Posterior vena cava (tissue), 2 donors: ENCODE measurements at regions not wholly inside any gene's neighbourhood (a gene's known extent, or its start where the extent isn't known, plus 50 kb on each side); places are given as distances from the start of the nearest gene placed in this dataset.

Experiments
- DNase-seq: peaks from one replicate; pipeline ENCODE4 v3.0.0-alpha.2; 2020; ENCODE audit warnings: low spot score
- intact Hi-C, 2 donors: fragments of 100-400 bp; cut with DNase I; formaldehyde crosslinking; loops; one replicate each; pipeline versions ENCODE4 v1.14.1 to v1.14.2; 2022 to 2023
- donor health status: DM: yes; HTN: yes; CAD: no.
- donor health status: DM: yes; HTN: yes; CAD: no.

- intact Hi-C loops = loop anchor here in 1 of 2 donors (5.0 kb wide), 1 partner anchor 222 kb away; no protein-coding TSS in a partner anchor
- no peak for DNase-seq
Observed at GRCh38 chr5:86929123-86929766, 311.5 kb downstream of the COX7C start.

DNA sequence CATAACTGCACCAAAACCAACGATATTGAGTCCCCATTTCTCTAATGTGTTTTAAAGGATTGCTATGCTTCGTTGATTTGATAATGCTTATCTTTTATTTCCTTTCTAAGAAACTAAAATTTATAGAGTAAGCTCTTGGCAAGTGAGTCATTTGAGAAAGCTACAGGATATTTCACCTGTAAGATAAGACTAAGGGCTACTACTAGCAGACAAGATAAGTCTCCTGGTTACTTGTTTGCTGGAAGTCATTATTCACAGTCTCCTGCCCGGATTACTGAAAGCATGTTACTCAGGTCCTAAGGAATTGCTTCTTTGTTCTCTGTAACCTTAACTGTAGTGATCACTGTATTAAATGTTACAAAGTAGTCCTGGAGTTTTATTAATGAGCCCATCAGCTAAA is 315.9 kb upstream of the RASA1 start:
- intact Hi-C loops = no loop called here
- no peak for DNase-seq

DNA sequence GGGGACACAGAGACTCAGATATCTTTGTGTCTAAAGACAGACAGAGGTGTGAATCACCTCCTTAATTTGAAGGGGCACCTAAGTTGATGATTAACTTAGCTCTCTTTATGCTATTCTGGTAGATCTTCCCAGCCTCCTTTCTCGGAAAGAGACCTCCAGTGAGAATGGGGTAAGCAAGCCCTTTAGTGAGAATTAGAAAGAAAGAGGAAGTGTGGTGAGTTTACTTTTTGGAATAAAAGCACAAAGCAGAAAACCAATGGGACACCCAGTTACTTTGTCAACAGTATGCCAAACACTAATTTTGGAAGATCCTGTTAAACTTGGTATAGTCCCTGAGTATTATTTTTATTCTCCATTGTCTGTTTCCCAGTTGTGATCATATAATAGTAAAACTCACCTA is 302.8 kb upstream of the RASA1 start:
- DNase-seq = no peak
- intact Hi-C loops = no loop called here

- intact Hi-C loops = no loop called here
- no peak for DNase-seq
Observed at GRCh38 chr5:86968301-86968753, 299.4 kb upstream of the RASA1 start.

GRCh38 chr5:86970361-86970760 is 297.3 kb upstream of the RASA1 start:
- intact Hi-C loops = no loop called here
- DNase-seq = no peak

DNA sequence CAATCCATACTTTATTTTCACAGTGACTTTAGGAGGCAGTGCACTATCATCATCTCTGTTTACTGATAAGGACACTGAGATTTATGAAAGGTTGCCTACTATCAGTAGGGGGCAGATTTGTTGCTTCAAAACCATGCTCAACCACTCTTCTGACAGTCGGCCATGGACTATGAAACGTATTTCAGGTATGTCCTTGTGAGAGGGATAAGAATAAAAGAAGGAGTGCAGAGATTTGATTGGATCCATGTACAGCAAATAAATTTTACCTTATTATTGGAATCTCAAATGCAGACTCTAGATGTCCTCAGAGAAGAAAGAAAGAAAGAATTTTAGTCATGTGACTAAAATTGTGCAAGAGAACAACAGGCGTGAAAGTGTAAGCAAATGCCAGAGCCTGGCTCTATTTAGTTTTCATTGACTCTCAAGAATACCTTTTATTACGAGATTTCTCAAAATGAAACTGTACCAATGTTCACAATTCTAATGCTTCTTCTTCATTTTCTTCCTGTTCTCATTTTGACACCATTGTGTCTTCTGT is 296.6 kb upstream of the RASA1 start:
- DNase-seq = no peak
- intact Hi-C loops = no loop called here

GRCh38 chr5:86974955-86975354 is 292.7 kb upstream of the RASA1 start:
- DNase-seq = no peak
- intact Hi-C loops = no loop called here

DNA sequence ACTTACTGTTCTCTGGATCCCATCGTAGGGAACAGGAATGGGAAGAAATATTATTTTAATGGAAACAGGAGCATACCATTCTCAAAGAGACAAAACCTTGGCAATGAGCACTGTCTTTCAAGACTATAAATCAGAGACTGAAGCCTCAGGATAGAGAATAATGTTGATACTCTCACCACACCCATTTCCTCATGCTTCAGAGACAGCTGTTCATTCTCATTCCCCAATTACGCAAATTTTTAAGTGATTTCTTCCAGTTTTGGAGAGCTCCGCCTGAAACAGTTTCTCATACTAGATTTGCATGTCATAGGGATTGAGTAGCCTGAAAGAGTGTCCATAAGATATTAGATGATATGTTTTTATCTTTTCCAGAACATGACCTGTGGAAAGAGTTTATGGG is 290.5 kb upstream of the RASA1 start:
- intact Hi-C loops = no loop called here
- DNase-seq = no peak

DNA sequence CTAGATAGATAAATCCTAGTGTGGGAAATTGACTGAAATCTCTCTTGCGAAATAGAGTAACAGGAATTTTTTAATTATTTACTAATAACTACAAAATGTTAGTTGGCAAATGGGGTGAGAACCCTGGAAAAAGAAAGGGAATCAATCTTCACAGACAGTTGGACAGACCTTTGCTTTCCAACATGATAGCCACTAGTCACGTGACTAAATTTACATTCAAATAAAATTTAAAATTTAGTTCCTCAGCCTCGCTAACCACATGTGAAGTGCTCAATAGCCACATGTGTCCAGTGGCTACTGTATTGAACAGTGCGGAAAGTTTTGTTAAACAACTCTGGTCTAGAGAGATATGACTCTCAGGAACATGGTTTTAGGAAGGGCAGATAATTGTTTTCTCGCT is 289.9 kb upstream of the RASA1 start:
- intact Hi-C loops = no loop called here
- DNase-seq = no peak

- intact Hi-C loops = no loop called here
Observed at GRCh38 chr5:86979811-86980411, 287.8 kb upstream of the RASA1 start.

GRCh38 chr5:86981898-86982297 is 285.8 kb upstream of the RASA1 start:
- intact Hi-C loops = no loop called here
- no peak for DNase-seq

More at GRCh38 chr5:86979811-86980411, 287.8 kb upstream of the RASA1 start:
- no peak for DNase-seq

- DNase-seq = no peak
- intact Hi-C loops = no loop called here
Observed at GRCh38 chr5:86983208-86983607, 284.5 kb upstream of the RASA1 start.

DNA sequence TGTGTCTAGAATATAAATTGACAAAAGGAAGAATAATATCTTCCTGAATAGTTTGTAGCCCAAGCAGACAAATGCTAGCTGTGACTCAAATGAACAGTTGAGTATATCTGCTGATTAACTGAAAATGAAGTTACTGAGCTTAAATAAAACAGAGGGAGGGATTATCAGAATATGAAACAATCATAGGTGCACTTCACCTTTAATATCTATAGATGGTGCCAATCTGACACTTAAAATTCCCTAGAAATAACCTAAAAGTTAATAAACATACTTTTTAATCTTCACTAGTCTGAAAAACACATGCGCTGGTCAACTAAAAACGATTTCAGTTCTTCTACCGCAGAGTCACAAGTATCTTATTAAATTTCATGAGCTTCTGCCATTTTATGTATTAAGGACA is 280.8 kb upstream of the RASA1 start:
- intact Hi-C loops = no loop called here
- DNase-seq = no peak

DNA sequence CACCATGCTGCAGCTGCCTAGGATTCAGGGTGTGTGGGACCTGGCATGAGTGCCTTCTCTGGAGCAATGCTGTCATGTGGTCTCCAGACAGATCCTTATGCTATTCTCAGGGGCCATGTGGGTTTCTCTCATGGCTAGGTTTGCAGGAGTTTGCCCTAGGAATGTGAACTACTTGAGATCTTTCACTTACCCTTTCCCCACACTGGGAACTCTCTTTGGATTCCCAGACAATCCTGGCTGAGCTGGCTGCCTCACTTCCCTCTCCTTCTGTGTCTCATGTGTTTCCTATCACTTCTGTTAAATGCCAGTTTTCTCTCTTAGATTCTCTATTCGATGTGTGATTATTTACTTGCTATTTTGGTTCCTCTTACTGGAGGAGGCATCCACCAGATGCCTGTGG is 270.2 kb upstream of the RASA1 start:
- no peak for DNase-seq
- intact Hi-C loops = no loop called here

DNA sequence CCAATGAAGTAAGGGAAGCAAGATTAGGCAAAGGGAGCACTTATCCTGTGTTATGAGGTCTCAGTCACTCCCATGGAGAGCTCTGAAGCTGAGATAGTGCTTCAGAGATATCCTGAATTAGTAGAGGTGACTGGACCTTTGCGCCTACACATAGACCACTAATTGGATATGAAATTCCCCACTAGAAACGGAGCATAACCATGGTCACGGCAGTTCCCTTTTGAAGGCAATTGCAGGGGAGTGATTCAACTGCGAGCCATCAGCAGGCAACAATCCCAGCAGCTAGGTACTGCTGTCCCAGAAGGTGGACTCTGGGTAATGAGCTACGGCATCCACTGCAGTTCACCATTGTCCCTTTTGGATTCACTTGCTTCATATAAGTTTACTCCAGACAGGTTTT is 267.7 kb upstream of the RASA1 start:
- intact Hi-C loops = no loop called here
- no peak for DNase-seq

DNA sequence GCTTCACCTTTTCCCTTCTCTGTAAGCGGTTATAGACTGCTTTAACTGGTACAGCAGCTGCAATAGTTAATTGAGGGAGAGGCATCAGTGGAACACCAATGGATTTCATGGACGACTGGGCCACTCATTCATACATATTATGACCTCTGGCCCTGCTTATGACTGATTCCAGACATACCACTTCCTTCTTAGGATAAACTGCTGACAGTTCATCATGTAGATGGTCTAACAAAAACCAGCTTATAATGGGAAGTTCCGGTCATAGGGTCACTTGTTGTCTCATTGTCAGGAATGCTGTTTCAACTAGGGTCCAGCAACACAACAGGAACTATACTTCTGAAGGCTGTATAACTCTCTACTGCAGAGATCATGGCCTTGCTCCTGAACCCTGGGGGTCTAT is 265.2 kb upstream of the RASA1 start:
- no peak for DNase-seq
- intact Hi-C loops = no loop called here

DNA sequence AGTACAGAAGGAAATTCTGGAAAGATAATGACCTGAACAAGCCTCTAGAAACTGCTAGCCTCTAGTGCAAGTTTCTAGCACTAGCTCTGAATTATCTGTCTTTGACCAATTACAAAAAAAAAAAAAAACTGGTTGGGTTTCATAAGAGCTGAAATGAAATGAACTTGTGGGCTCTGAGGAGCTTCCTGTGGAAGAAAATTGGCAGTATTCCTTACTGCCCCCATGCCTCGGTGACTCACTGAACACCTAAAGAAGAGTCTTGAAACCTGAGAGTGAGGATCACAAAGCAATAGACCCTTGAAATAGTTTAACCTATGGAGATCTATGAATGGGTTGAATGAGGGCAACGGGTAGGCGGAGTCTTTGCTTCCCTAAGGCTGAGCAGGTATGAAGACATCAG is 263.6 kb upstream of the RASA1 start:
- DNase-seq = no peak
- intact Hi-C loops = no loop called here

DNA sequence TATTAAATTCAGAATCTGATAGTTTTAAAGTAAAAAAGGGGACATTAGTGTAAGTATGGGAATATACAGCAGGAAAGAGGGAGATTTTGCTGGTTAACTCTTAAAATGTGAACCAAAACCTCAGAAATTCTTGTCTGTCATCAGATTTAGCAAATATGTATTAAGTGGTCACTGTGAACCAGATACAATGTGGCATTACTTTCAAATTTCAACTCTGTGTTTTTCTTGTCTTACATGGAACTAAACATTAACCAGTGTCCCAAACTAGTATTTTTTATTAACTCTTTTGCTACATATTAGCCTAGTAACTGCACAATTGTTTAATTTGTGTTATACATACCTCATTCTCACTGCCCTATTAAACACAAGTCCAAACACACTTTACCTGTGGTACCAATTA is 259.9 kb upstream of the RASA1 start:
- no peak for DNase-seq
- intact Hi-C loops = no loop called here

- DNase-seq = no peak
- intact Hi-C loops = no loop called here
Observed at GRCh38 chr5:87008751-87009560, 258.7 kb upstream of the RASA1 start.

- no peak for DNase-seq
- intact Hi-C loops = no loop called here
Observed at GRCh38 chr5:87010736-87011135, 256.9 kb upstream of the RASA1 start.
